LHCN-M2 (cell line): ENCODE measurements at regions not wholly inside any gene's neighbourhood (a gene's known extent, or its start where the extent isn't known, plus 50 kb on each side); places are given as distances from the start of the nearest gene placed in this dataset.
"Not testable (repeated sequence)": the region's sequence is repeated elsewhere in the genome, so short reads cannot be mapped to it uniquely, and the experiment has no call there.

Experiments
- DNase-seq: peaks from one replicate; pipeline ENCODE4 v3.0.0-alpha.2; 2012; ENCODE audit warnings: low read depth

DNA sequence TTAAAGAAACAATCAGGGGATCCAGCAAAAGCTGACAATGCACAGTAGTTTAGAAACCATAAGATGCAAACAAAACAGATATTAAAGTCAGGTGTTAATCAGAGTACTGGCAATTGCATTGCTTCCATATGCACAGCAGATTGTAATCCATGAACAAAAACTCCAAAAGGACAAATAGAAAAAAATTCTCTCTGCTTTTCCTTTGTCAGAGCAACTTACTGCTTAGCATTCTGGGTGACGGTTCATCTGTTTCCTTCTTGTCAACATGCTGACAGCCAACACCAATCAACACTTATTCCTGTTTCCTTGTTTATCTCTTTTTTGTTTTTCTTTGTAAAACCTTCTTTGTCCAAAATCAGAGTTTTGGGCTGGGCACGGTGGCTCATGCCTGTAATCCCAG, 473.1 kb downstream of the XIRP2 start:
- DNase-seq = no peak

DNA sequence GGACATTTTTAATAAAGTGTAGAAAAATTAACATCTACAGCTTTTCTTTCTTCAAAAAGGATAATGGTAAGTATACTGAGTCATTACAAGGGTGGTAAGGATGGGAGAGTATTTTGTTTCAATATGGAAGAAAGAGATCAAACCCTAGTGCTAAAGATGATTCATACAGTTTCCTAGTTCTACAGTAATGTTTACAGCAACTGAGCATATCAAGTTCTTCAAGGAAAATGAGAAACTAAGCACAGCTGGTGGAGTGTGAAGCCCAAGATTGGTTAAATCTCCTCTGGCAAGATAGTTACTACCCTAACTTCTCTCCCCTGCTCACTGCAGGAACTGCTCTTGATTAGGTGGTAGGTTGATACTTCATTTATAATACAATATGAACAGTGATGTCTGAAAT, 467.5 kb downstream of the XIRP2 start:
- no peak for DNase-seq

DNA sequence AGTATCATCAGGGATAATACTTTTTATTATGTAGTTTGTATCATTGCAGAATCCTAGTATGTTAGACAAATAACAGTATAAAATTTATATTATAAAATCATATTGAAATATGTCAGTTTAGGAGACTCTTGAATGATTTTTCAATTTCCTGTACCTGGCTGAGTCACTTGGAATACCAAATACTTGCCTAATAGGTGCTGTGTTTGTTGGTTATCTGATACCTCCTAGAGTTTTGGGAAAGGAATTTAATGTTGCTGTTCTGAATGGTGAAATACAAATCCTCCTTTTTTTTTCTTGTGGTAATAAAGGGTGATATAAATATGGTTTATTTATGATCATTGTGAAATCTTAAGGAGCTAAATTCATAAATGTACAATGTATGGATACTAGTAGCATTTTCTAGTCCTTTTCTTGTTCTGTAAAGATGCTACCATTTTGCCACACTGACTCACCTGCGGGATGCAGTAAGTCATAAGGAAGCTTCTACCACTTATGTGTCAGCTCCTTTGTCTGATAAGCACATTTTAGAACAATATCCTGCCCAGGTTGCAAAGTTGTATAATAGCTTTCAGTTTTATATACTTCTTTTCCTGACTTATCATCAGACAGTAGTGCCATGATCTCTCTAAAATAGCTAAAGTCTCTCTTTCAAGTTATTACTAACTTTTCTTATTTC, 465.5 kb downstream of the XIRP2 start:
- DNase-seq = no peak

DNA sequence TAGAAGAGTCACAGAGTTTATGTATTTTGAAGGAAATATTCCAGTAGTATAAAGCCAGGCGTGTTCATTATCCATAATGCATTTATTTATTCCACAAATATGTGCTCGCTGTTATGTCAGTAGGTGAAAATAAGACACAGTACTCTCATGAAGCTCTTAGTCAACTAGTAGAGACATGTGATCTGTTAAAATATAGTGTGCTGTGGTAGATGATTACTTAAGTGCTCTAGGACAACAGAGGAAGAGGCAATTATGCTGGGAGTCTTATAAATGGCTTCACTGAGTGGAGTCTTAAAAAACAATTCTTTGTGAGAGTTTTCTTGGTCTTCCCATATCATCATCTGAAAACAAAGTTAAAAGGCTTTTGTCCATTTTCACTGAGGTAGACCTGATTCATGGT, 457.3 kb downstream of the XIRP2 start:
- DNase-seq = no peak

DNA sequence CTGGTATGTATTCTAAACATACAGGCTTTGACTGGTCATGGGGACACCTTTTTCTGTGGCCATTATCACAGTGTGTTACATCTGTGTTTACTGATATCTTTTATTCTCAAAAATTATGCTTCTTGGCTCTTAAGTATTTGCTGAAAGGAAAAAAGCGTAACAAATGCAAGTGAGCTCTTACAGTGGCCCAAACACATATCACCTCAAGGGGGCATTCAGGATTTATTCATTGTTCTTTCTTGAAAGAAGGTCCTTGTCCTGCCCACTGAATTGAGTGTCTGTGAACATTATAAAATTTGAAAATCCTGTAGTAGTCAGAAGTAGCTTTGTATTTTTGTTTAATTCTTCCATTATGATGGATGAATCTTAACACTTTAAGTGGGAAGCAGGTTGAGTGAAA, 454.5 kb downstream of the XIRP2 start:
- no peak for DNase-seq

DNA sequence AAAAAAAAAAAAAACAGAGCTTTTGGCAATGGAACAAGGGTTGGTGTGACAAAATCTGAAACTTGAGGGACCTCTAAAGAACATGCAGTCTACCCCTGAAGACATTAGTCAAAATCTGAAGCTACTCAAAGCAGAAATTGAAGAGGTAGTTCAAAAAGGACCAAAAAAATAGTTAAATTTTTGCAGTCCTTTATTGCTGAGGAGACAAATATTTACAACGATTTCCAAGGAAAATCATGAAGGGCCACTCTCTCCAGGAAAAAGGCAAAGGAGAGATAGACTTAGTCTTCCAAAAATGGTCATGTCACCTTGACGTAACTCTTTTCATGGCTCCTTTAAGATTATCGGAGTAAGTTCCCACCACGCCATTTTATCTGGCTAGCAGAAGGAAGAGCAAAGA, 452.0 kb downstream of the XIRP2 start:
- no peak for DNase-seq

DNA sequence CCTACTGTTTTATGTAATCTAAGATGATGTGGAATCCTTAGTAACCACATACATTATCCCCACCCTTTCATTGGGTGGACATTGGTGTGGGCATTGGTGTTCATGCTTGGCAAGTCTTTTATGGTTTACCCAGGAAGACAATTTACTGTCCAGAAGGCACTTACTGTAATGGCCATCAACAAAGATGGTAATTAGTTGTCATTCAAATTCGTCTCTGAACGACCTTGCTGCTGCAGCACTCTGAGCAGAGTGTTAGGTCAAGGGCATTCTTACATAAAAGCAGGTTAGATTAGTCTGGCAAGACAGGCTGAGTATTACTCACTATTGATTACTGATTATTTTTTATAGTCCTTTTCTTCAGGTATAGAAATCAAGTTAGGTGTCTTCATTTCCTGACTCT, 447.9 kb downstream of the XIRP2 start:
- DNase-seq = no peak

DNA sequence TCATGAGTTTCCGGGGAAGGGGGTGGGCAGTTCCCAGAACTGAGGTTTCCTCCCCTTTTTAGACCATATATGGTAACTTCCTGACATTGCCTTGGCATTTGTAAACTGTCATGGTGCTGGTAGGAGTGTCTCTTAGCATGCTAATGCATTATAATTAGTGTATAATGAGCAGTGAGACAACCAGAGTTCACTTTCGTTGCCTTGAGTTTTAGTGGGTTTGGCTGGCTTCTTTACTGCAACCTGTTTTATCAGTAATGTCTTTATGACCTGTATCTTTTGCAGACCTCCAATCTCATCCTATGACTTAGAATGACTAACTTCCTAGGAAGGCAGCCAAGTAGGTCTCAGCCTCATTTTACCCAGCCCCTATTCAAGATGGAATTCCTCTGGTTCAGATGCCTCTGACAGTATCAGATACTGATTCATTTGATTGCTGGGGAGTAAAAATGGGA, 447.3 kb downstream of the XIRP2 start:
- DNase-seq = no peak

DNA sequence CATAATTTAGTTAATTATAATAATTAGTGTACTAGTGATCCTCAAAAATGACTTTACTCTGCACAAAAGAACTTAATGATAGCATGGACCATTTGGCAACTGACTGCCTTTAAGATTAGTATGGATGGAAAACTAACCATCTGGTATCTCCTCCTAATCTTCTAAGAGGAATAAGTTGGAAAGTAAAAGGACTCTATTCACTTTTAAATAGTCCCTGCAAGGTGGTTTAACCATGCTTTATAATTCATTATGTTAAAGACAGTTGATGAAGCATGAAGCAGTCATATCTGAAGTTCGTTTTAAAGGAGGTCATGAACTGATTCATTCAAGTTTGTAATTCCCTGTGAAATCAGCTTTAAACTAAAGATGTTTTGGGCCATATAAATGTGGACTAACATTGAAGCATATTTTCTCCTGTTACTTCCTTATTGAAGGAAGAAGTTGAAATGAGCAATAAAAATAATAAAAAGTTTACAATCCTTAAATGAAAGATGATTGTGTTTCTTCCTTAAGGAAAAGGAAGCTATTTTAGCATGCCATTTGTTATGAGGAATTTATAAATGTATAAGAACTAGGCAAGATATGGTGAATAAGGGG, 446.0 kb downstream of the XIRP2 start:
- no peak for DNase-seq

DNA sequence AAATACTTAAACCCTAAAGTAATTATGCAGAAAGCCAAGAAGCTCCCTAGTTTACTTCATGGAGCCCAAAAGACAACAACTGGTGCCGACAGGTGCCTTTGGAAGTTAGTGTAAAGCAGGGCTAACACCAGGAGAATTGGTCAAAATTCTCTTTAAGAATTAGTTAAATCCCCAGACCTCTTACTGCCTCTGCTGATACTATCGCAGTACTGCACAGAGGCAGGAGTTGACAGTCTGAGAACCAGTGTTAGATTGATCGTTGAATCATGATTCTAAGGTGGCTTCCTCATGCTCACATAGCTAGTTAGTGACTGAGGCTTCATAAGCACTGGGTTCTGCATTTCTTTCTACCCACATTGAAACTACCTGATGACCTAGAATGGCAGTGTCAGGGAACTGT, 445.0 kb downstream of the XIRP2 start:
- DNase-seq = no peak

DNA sequence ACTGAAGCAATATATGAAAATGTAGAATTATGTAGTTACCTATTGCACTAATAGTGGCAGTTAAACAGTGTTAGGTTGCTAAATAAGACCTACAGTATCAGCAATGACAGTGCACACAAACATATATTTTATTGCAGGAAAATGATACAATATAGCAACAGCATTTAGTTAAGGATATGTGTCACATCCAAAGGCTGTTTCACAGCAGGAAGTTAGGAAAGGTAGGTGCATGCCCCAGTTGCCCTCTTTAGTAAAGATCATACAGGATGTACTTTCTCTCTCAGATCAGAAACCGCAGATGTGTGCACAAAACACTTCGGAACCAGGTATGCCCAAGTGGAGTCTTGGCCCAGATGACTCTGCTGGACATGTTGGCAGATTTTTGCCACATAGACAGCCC, 444.1 kb downstream of the XIRP2 start:
- DNase-seq = no peak

DNA sequence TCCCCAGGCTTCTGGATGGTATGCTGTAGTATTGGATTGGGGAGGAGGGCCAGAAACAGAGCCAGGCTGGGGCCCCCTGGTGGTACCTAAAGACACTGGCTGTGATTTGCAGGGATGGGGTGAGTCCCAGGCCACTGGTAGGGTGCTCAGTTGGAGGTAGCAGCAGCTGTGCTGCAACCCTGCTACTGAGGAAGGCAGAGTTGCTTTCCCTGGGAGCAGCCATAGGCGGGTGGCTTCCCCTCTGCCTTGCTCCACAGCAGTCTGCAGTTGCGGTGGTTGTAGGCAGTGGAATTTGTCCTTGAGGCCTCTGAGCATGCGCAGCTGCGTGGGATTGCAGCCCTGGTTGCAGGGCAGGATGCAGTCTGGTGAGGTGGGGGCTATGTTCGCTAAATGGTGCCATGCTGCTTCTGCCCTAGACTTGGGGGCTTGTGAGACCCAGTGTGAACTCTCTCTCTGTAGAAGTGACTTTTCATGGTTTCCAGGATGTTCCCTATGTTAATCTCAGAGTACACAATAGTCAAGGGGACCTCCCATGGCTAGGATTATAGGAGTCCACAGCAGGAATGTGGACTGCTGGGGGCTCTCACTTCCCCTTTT, 443.5 kb downstream of the XIRP2 start:
- no peak for DNase-seq

DNA sequence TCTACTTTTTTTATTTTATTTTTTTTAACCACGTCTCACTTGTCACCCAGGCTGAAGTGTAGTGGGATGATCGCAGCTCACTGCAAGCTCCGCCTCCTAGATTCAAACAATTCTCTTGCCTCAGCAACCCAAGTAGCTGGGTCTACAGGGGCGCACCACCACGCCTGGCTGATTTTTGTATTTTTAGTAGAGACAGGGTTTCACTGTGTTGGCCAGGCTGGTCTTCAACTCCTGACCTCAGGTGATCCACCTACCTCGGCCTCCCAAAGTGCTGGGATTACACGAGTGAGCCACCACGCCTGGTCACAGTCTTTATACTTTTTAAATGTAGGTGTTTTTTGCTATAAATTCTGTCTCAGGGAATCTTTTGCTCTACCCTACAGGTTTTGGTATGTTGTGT, 440.5 kb downstream of the XIRP2 start:
- not testable (repeated sequence) for DNase-seq

DNA sequence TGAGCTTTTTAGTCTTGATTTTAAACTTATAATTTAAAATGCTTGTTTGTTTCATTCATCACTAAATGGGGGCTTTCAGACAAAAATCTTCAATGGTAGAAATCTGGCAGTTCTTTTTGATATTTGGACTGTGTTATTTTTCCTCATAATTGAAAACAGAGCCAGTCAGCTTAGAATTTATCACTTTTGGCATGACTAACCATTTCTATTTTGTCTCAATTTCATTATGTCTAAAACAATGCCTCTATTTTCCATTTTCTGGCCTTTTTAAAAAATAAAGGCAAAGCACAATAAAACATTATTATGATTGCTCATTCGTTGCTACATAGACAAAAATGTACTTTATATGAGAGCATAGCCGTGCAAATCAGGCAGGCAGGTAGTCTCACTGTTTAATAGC, 434.5 kb downstream of the XIRP2 start:
- DNase-seq = no peak

DNA sequence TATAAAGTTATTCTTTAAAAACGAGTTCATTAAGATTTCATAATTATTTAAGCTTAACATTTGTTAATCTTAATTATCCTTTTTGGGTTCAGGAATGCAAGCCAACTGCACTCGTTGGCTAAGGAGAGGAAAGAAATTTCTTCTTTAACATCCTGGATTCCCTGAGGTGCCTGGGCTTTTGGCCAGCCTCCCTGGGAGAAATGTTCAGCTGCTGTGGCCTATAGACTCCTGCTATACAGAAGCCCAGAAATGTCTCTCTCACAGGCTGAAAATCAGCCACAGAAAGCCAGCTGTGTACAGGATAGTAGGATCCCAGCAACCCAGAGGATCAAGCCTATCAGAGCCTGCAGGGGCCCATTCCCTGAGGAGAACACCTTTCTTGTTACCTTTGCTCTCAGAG, 430.3 kb downstream of the XIRP2 start:
- no peak for DNase-seq

DNA sequence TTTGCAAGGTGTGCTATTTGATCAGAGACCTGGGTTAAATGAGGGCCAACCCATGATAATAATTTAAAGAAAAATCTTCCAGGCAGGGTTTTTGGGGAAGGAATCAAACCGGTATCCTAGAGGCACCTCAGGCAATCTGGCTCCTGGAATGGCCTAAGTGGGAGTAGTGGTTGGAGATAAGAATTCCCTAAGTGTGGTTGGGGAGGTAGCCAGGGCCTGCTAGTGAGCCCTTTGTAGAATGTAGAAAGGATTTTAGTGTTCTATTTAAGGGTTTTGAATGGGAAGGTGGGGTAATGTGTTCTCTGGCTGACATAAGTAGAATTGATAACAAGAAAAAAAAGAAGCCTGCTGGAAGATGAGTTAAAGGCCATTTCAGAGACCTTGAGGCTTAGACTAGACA, 422.2 kb downstream of the XIRP2 start:
- no peak for DNase-seq
